NCI-H446 treated with DMSO at 0.1 percent for 48 hours (cell line): ENCODE measurements at regions not wholly inside any gene's neighbourhood (a gene's known extent, or its start where the extent isn't known, plus 50 kb on each side); places are given as distances from the start of the nearest gene placed in this dataset.

ENCODE experiments used
- DNase-seq: peaks from one replicate; lab custom pipeline; 2025; lab: John Stamatoyannopoulos, UW

- no peak for DNase-seq
Measured at GRCh38 chr4:124530464-124531077, 182.0 kb downstream of the ANKRD50 start.

- DNase-seq: no peak
Measured at GRCh38 chr4:124534131-124534530, 178.4 kb downstream of the ANKRD50 start.

GRCh38 chr4:124535003-124535402, 177.5 kb downstream of the ANKRD50 start:
- no peak for DNase-seq

- no peak for DNase-seq
Measured at GRCh38 chr4:124536946-124537345, 175.6 kb downstream of the ANKRD50 start.

GRCh38 chr4:124537971-124538370, 174.6 kb downstream of the ANKRD50 start:
- DNase-seq: no peak

GRCh38 chr4:124540014-124540413, 172.5 kb downstream of the ANKRD50 start:
- no peak for DNase-seq

GRCh38 chr4:124541652-124542420, 170.7 kb downstream of the ANKRD50 start:
- no peak for DNase-seq

- no peak for DNase-seq
Measured at GRCh38 chr4:124555959-124556358, 156.6 kb downstream of the ANKRD50 start.

- DNase-seq: no peak
Measured at GRCh38 chr4:124564121-124564520, 148.4 kb downstream of the ANKRD50 start.

GRCh38 chr4:124565371-124565770, 147.2 kb downstream of the ANKRD50 start:
- DNase-seq: no peak

GRCh38 chr4:124566030-124566429, 146.5 kb downstream of the ANKRD50 start:
- DNase-seq: no peak

- peak; percentile 61 for DNase-seq
Measured at GRCh38 chr4:124573056-124573455, 139.5 kb downstream of the ANKRD50 start.

- DNase-seq: no peak
Measured at GRCh38 chr4:124579896-124580295, 132.6 kb downstream of the ANKRD50 start.

GRCh38 chr4:124583797-124584196, 128.7 kb downstream of the ANKRD50 start:
- no peak for DNase-seq

GRCh38 chr4:124589786-124590185, 122.7 kb downstream of the ANKRD50 start:
- DNase-seq: no peak

GRCh38 chr4:124590480-124590879, 122.1 kb downstream of the ANKRD50 start:
- no peak for DNase-seq

- DNase-seq: no peak
Measured at GRCh38 chr4:124591637-124592036, 120.9 kb downstream of the ANKRD50 start.

GRCh38 chr4:124593494-124593893, 119.0 kb downstream of the ANKRD50 start:
- no peak for DNase-seq

- no peak for DNase-seq
Measured at GRCh38 chr4:124594945-124595344, 117.6 kb downstream of the ANKRD50 start.

- DNase-seq: no peak
Measured at GRCh38 chr4:124596816-124597215, 115.7 kb downstream of the ANKRD50 start.

- no peak for DNase-seq
Measured at GRCh38 chr4:124610211-124610610, 102.3 kb downstream of the ANKRD50 start.
